NOMO-1 (cell line): ENCODE measurements at regions not wholly inside any gene's neighbourhood (a gene's known extent, or its start where the extent isn't known, plus 50 kb on each side); places are given as distances from the start of the nearest gene placed in this dataset.

Experiments used
- DNase-seq, 2 experiments: peaks; one replicate each; lab custom pipeline; 2025; ENCODE audit not compliant: unreplicated experiment in 2 of 2; lab: John Stamatoyannopoulos, UW

GRCh38 chr5:2128686-2129355 is 246.1 kb upstream of the IRX4 start:
- no peak for DNase-seq

- no peak for DNase-seq
These were observed 243.8 kb upstream of the IRX4 start for GRCh38 chr5:2126512-2126911.

- no peak for DNase-seq
These were observed 243.2 kb upstream of the IRX4 start for GRCh38 chr5:2125901-2126265.

GRCh38 chr5:2125171-2125900 is 242.6 kb upstream of the IRX4 start:
- DNase-seq, result no peak

GRCh38 chr5:2124434-2125170 is 241.9 kb upstream of the IRX4 start:
- no peak for DNase-seq

GRCh38 chr5:2123874-2124273 is 241.1 kb upstream of the IRX4 start:
- DNase-seq, result no peak

GRCh38 chr5:2120361-2120760 is 237.6 kb upstream of the IRX4 start:
- DNase-seq, result no peak

- no peak for DNase-seq
These were observed 236.8 kb upstream of the IRX4 start for GRCh38 chr5:2119573-2119972.

- DNase-seq, result no peak
These were observed 230.8 kb upstream of the IRX4 start for GRCh38 chr5:2113348-2114131.

GRCh38 chr5:2112173-2113025 is 229.7 kb upstream of the IRX4 start:
- DNase-seq, result no peak

GRCh38 chr5:2111569-2112105 is 228.9 kb upstream of the IRX4 start:
- DNase-seq, result no peak

GRCh38 chr5:2110934-2111462 is 228.3 kb upstream of the IRX4 start:
- DNase-seq, result no peak

- no peak for DNase-seq
These were observed 227.6 kb upstream of the IRX4 start for GRCh38 chr5:2110137-2110933.

- DNase-seq, result no peak
These were observed 226.8 kb upstream of the IRX4 start for GRCh38 chr5:2109566-2109965.

GRCh38 chr5:2106721-2107120 is 224.0 kb upstream of the IRX4 start:
- no peak for DNase-seq

- no peak for DNase-seq
These were observed 222.4 kb upstream of the IRX4 start for GRCh38 chr5:2105141-2105540.

- no peak for DNase-seq
These were observed 221.2 kb upstream of the IRX4 start for GRCh38 chr5:2103940-2104339.

- DNase-seq, result no peak
These were observed 220.4 kb upstream of the IRX4 start for GRCh38 chr5:2102819-2103776.
